B cell (primary cell): ENCODE measurements at regions not wholly inside any gene's neighbourhood (a gene's known extent, or its start where the extent isn't known, plus 50 kb on each side); places are given as distances from the start of the nearest gene placed in this dataset.

Experiments used
- ATAC-seq: fragments of 200-7000 bp; cut with Tn5 transposase; one replicate; pipeline ENCODE4 v1.10.0; 2021; ENCODE audit warnings: low read depth, mild to moderate bottlenecking, moderate number of reproducible peaks, moderate library complexity
- CTCF ChIA-PET: fragments of 350-600 bp; sonication (Branson Sonifier 250); formaldehyde crosslinking; loops from one replicate; lab custom pipeline; 2021; ENCODE audit warnings: antibody characterized with exemption, inconsistent platforms; lab: Charles Lee
- POLR2A ChIA-PET: fragments of 350-600 bp; sonication (Branson Sonifier 250); formaldehyde crosslinking; loops from one replicate; lab custom pipeline; 2021; ENCODE audit warnings: antibody characterized with exemption; lab: Charles Lee
- DNase-seq: peaks from one replicate; pipeline ENCODE4 v3.0.0; 2013
- H2AFZ ChIP-seq: 2 replicates; pipeline ENCODE4 v1.6.1; 2012; ENCODE audit warnings: mild to moderate bottlenecking, low read depth, low read length; ENCODE audit not compliant: insufficient read depth, poor library complexity, severe bottlenecking
- H3K27ac ChIP-seq, 2 donors: 1 replicate in 1 of 2; 2 replicates in 1 of 2; pipeline ENCODE4 v1.5.1; 2012 to 2013; ENCODE audit warnings: low read length in 2 of 2, mild to moderate bottlenecking in 2 of 2, moderate library complexity in 1 of 2
- H3K27me3 ChIP-seq, 4 experiments: fragments of 200-600 bp in 1 of 4; sonication (generic) in 1 of 4; replicated peaks in 1 of 4; 1 replicate in 2 of 4; 2 replicates in 2 of 4; pipeline versions ENCODE4 v1.6.1 to v1.7.0; 2013 to 2016; ENCODE audit warnings: low read length in 3 of 4, mild to moderate bottlenecking in 2 of 4, mixed read lengths in 1 of 4, moderate library complexity in 1 of 4; ENCODE audit not compliant: insufficient read depth in 4 of 4, control insufficient read depth in 3 of 4; ENCODE audit errors: control extremely low read depth in 1 of 4
- H3K36me3 ChIP-seq, 2 experiments: replicated peaks in 1 of 2; 1 replicate in 1 of 2; 2 replicates in 1 of 2; pipeline versions ENCODE4 v1.6.1 to v1.7.1; 2013; ENCODE audit warnings: low read length in 1 of 2; ENCODE audit not compliant: insufficient read depth in 2 of 2, control insufficient read depth in 1 of 2; ENCODE audit errors: control extremely low read depth in 1 of 2, extremely low read depth in 1 of 2
- H3K4me1 ChIP-seq, 2 donors: fragments of 200-600 bp in 1 of 2; sonication (generic) in 1 of 2; 1 replicate in 1 of 2; 2 replicates in 1 of 2; pipeline versions ENCODE4 v1.5.1 to v1.6.1; 2013 to 2017; ENCODE audit warnings: low read length in 2 of 2; ENCODE audit not compliant: control insufficient read depth in 2 of 2, insufficient read depth in 2 of 2
- H3K4me2 ChIP-seq: replicated peaks from 2 replicates; pipeline ENCODE3; 2012; ENCODE audit warnings: mild to moderate bottlenecking, low read depth, low read length; ENCODE audit not compliant: poor library complexity, severe bottlenecking
- H3K4me3 ChIP-seq, 5 experiments: fragments of 200-600 bp in 1 of 5; sonication (generic) in 1 of 5; 1 replicate in 3 of 5; 2 replicates in 2 of 5; pipeline versions ENCODE4 v1.5.1 to v1.7.0; 2011 to 2016; ENCODE audit warnings: low read length in 4 of 5, mild to moderate bottlenecking in 4 of 5, low read depth in 2 of 5, control low read depth in 1 of 5, moderate library complexity in 1 of 5; ENCODE audit not compliant: insufficient read depth in 1 of 5; ENCODE audit errors: control extremely low read depth in 1 of 5, extremely low read depth in 1 of 5
- H3K79me2 ChIP-seq: fragments of 200-600 bp; sonication (generic); one replicate; pipeline ENCODE4 v1.6.0; 2016; ENCODE audit warnings: low read length; ENCODE audit not compliant: control insufficient read depth, insufficient read depth
- H3K9ac ChIP-seq: fragments of 200-600 bp; sonication (generic); 2 replicates; pipeline ENCODE4 v1.6.1; 2017; ENCODE audit warnings: mild to moderate bottlenecking, low read length, moderate library complexity
- H3K9me3 ChIP-seq, 3 donors: one replicate each; pipeline versions ENCODE4 v1.6.1 to v1.7.1; 2013; ENCODE audit warnings: low read length in 2 of 3; ENCODE audit not compliant: control insufficient read depth in 2 of 3, insufficient read depth in 1 of 3; ENCODE audit errors: control extremely low read depth in 1 of 3
- H4K20me1 ChIP-seq: 2 replicates; pipeline ENCODE4 v1.6.0; 2012; ENCODE audit warnings: mild to moderate bottlenecking, low read length; ENCODE audit not compliant: insufficient read depth, control insufficient read depth, poor library complexity, severe bottlenecking
- H3K27ac Mint-ChIP-seq: one replicate; pipeline ENCODE4 v1.8.0; 2021; ENCODE audit warnings: mixed read lengths
- H3K27me3 Mint-ChIP-seq: one replicate; pipeline ENCODE4 v1.8.0; 2021; ENCODE audit warnings: mixed read lengths
- H3K4me1 Mint-ChIP-seq: one replicate; pipeline ENCODE4 v1.8.0; 2021; ENCODE audit warnings: mixed read lengths
- H3K4me3 Mint-ChIP-seq: one replicate; pipeline ENCODE4 v1.8.0; 2021; ENCODE audit warnings: mixed read lengths
- H3K9me3 Mint-ChIP-seq: one replicate; pipeline ENCODE4 v1.8.0; 2022; ENCODE audit warnings: mixed read lengths; ENCODE audit not compliant: insufficient read depth
- CTCF ChIP-seq: fragments of 200-600 bp; IDR thresholded peaks from one replicate; pipeline ENCODE4 v1.8.0; 2022; ENCODE audit warnings: antibody characterized with exemption, mild to moderate bottlenecking
- EZH2 ChIP-seq: IDR thresholded peaks from 2 replicates; pipeline ENCODE4 v1.6.1; 2012; ENCODE audit warnings: borderline replicate concordance, low read depth, mild to moderate bottlenecking, moderate library complexity, low read length; ENCODE audit not compliant: insufficient read depth, poor library complexity, severe bottlenecking
- WGBS: methylation state at CpG from one replicate; pipeline ENCODE4 v1.1.5; 2013; ENCODE audit warnings: missing lambda C conversion rate; ENCODE audit not compliant: insufficient coverage; 5-methylcytosine and 5-hydroxymethylcytosine counted together
- intact Hi-C: fragments of 100-400 bp; cut with micrococcal nuclease; formaldehyde crosslinking; loops from one replicate; pipeline ENCODE4 v1.10.0; 2022

- Histone ChIP-seq H4K20me1 (no peaks in the 10 kb centered on the region), H3K27ac (peak overlapping the region; percentile 76 to 88), H3K4me2 (peak overlapping the region; percentile 56), H3K4me3 (peak overlapping the region in 3 of 5 experiments; percentile 9 to 34 (median 33)), H3K9me3 (no peaks in the 10 kb centered on the region), H3K79me2 (peaks cover 6% of the 10 kb centered on the region), H2AFZ (no peak overlapping the region), H3K9ac (peak overlapping the region; percentile 27), H3K4me1 (peaks cover 60 to 66% of the 10 kb centered on the region in 2 donors), H3K27me3 (no peaks in the 10 kb centered on the region), H3K36me3 (no peaks in the 10 kb centered on the region)
- Mint-ChIP-seq H3K9me3 (no peaks in the 10 kb centered on the region), H3K27me3 (no peaks in the 10 kb centered on the region), H3K4me3 (peak overlapping the region; percentile 81), H3K27ac (peak overlapping the region; percentile 98), H3K4me1 (peaks cover 66% of the 10 kb centered on the region)
- intact Hi-C loops = no loop called here
- ATAC-seq = no peak
- ChIA-PET CTCF (no interaction called here), POLR2A (interaction anchor here (1.2 kb wide), 1 partner anchor 251 kb away, joined by 4 read pairs; no protein-coding TSS in a partner anchor)
- WGBS = 63% methylated on average over 5 of the region's 9 CpGs
- no peak for DNase-seq
- TF ChIP-seq CTCF (no peak), EZH2 (no peak)
Observed at GRCh38 chr6:14634072-14634471, 516.5 kb downstream of the CD83 start.

GRCh38 chr6:14635195-14635594, 517.6 kb downstream of the CD83 start:
- Histone ChIP-seq H3K36me3 (no peaks in the 10 kb centered on the region), H2AFZ (no peak overlapping the region), H3K4me2 (peak overlapping the region; percentile 56), H3K9ac (peak overlapping the region; percentile 14), H3K27ac (peak overlapping the region; percentile 76 to 88), H4K20me1 (no peaks in the 10 kb centered on the region), H3K4me3 (peak overlapping the region in 1 of 5 experiments; percentile 34), H3K4me1 (peaks cover 71 to 77% of the 10 kb centered on the region in 2 donors), H3K79me2 (peaks cover 6% of the 10 kb centered on the region), H3K9me3 (no peaks in the 10 kb centered on the region), H3K27me3 (no peaks in the 10 kb centered on the region)
- intact Hi-C loops = loop anchor here (5.0 kb wide), 1 partner anchor 92 kb away; no protein-coding TSS in a partner anchor
- DNase-seq (peak; percentile 51), ATAC-seq (no peak)
- CTCF ChIA-PET = interaction anchor here (1.4 kb wide), 1 partner anchor 21 kb away, joined by 3 read pairs; no protein-coding TSS in a partner anchor
- Mint-ChIP-seq H3K27me3 (no peaks in the 10 kb centered on the region), H3K9me3 (no peaks in the 10 kb centered on the region), H3K4me1 (peaks cover 78% of the 10 kb centered on the region), H3K27ac (peak overlapping the region; percentile 98), H3K4me3 (peak overlapping the region; percentile 81)
- no CpG with 5 or more reads among the region's 1 CpG for WGBS
- TF ChIP-seq EZH2 (no peak), CTCF (no peak)
- POLR2A ChIA-PET = interaction anchor here (0.6 to 2.0 kb wide), 2 partner anchors 26 to 588 kb away, joined by 3 to 6 read pairs; no protein-coding TSS in a partner anchor
